ENCODE measurements at regions not wholly inside any gene's neighbourhood (a gene's known extent, or its start where the extent isn't known, plus 50 kb on each side); places are given as distances from the start of the nearest gene placed in this dataset.
A peak's percentile ranks its signal among the peaks of the same experiment; 100 is the strongest.

- TF ChIP-seq ZBTB10 (CRISPR knock-in tag; IDR thresholded peaks at IDR 0.05; ENCODE audit: borderline replicate concordance) (0 out of 2 replicates have a peak, but pooled peaks have one; percentile 28), ZNF629 (CRISPR knock-in tag; conservative IDR thresholded peaks at IDR 0.05) (0 out of 2 replicates have a peak, but pooled peaks have one; percentile 50), DPF2 (CRISPR knock-in tag; IDR thresholded peaks at IDR 0.05; ENCODE audit: borderline replicate concordance, low read depth) (no peak), MTERF4 (CRISPR knock-in tag; IDR thresholded peaks at IDR 0.05) (0 out of 2 replicates have a peak, but pooled peaks have one; percentile 13), SAP130 (CRISPR knock-in tag; IDR thresholded peaks at IDR 0.05; ENCODE audit: low read depth) (peak; percentile 9; the same call in 1 of the 2 replicates), ZNF772 (CRISPR knock-in tag; IDR thresholded peaks at IDR 0.05) (peak; percentile 15; the same call in 1 of the 2 replicates), TGIF2 (CRISPR knock-in tag; IDR thresholded peaks at IDR 0.05) (no peak), ZNF598 (CRISPR knock-in tag; IDR thresholded peaks at IDR 0.05; ENCODE audit: borderline replicate concordance) (no peak), SOX5 (CRISPR knock-in tag; IDR thresholded peaks at IDR 0.05; ENCODE audit: borderline replicate concordance) (0 out of 2 replicates have a peak, but pooled peaks have one; percentile 10), RBFOX2 (IDR thresholded peaks at IDR 0.05; ENCODE audit: low read depth, low read length) (peak; percentile 72), KLF6 (CRISPR knock-in tag; IDR thresholded peaks at IDR 0.05) (0 out of 2 replicates have a peak, but pooled peaks have one; percentile 7), NCOA1 (CRISPR knock-in tag; IDR thresholded peaks at IDR 0.05) (0 out of 2 replicates have a peak, but pooled peaks have one; percentile 15), HINFP (CRISPR knock-in tag; IDR thresholded peaks at IDR 0.05; ENCODE audit: low read depth) (0 out of 2 replicates have a peak, but pooled peaks have one; percentile 9), ZNF558 (CRISPR knock-in tag; IDR thresholded peaks at IDR 0.05; ENCODE audit: borderline replicate concordance) (0 out of 2 replicates have a peak, but pooled peaks have one; percentile 42), PITX1 (CRISPR knock-in tag; IDR thresholded peaks at IDR 0.05) (peak; percentile 11; the same call in 1 of the 2 replicates), NFAT5 (CRISPR knock-in tag; IDR thresholded peaks at IDR 0.05) (0 out of 2 replicates have a peak, but pooled peaks have one; percentile 17), CCDC6 (CRISPR knock-in tag; IDR thresholded peaks at IDR 0.05) (0 out of 2 replicates have a peak, but pooled peaks have one; percentile 13), HOXA3 (CRISPR knock-in tag; IDR thresholded peaks at IDR 0.05) (peak; percentile 50)
Observed at GRCh38 chr22:23520863-23521440, 59.1 kb downstream of the IGLL1 start (continued).
